ENCODE measurements at regions not wholly inside any gene's neighbourhood (a gene's known extent, or its start where the extent isn't known, plus 50 kb on each side); places are given as distances from the start of the nearest gene placed in this dataset.

DNA sequence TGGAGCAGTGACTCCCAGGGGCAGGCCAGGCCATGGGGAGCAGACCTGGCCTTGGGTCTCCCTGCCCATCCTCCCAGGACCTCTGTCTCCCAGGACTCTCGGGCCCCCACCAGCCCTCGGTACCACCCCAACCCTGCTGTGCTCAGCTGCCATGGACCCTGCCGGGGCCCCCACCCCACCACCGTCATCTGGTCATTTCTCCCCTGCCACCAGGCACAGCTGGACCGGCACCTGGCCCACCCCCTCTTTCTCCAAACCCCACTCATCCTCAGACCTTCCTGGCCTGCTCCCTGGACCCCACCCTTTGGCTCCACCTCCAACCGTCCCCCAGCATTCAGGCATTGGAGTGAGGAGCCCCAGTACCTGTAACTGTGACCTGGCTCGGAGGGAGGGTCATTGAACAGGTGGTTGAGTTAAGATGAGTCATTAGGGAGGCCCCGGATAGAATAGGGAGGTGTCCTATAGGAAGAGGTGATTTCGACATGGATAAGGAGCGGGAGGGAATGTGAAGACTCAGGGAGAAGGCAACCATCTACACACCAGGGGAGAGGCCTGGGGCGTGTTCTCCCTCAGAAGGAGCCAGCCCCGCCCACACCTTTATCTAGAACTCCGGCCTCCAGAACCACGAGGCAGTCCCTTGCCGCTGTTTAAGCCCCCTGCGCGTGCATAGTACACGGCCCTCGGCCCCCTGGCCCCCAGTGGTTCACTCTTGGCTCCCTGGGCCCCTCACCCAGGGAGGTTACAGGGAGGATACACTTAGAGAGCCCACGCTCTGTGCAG is 1395.9 kb downstream of the BRD1 start:
- TF ChIP-seq EZH2phosphoT487 (IDR thresholded peaks at IDR 0.05; ENCODE audit: insufficient read depth, low read depth): no peak
- no peak for TF ChIP-seq EZH2 (IDR thresholded peaks at IDR 0.05; ENCODE audit: insufficient read depth, poor library complexity, severe bottlenecking)
